Kidney (tissue), 13 donors: ENCODE measurements at regions not wholly inside any gene's neighbourhood (a gene's known extent, or its start where the extent isn't known, plus 50 kb on each side); places are given as distances from the start of the nearest gene placed in this dataset.
A peak's percentile ranks its signal among the peaks of the same experiment; 100 is the strongest.

Experiments used
- DNase-seq, 5 donors: peaks; one replicate each; pipeline ENCODE4 v3.0.0-alpha.2; 2013 to 2020
- FAIRE-seq: peaks from 2 replicates; lab custom pipeline; 2012; peaks lifted over from hg19 to GRCh38; lab: Jason Lieb, UNC
- H3K27ac ChIP-seq, 2 donors: one replicate each; pipeline ENCODE4 v1.7.0; 2013; ENCODE audit warnings: low read depth in 2 of 2, low read length in 2 of 2, inconsistent platforms in 1 of 2
- H3K27me3 ChIP-seq: one replicate; pipeline ENCODE4 v1.7.1; 2013; ENCODE audit warnings: low read length, inconsistent platforms; ENCODE audit not compliant: control insufficient read depth, insufficient read depth
- H3K36me3 ChIP-seq, 3 donors: one replicate each; pipeline versions ENCODE4 v1.7.0 to v1.7.1; 2013; ENCODE audit warnings: low read length in 3 of 3, control low read depth in 1 of 3, inconsistent platforms in 1 of 3; ENCODE audit not compliant: insufficient read depth in 3 of 3, control insufficient read depth in 2 of 3
- H3K4me1 ChIP-seq, 3 donors: one replicate each; pipeline versions ENCODE4 v1.7.0 to v1.7.1; 2013; ENCODE audit warnings: low read length in 3 of 3, inconsistent platforms in 1 of 3, low read depth in 1 of 3; ENCODE audit not compliant: control insufficient read depth in 2 of 3, insufficient read depth in 2 of 3
- H3K4me3 ChIP-seq, 3 donors: one replicate each; pipeline versions ENCODE4 v1.7.0 to v1.8.1; 2013; ENCODE audit warnings: low read length in 3 of 3, control low read depth in 1 of 3, inconsistent platforms in 1 of 3
- H3K9ac ChIP-seq, 3 donors: one replicate each; pipeline versions ENCODE4 v1.7.0 to v1.7.1; 2013; ENCODE audit warnings: low read length in 3 of 3, control low read depth in 1 of 3, inconsistent platforms in 1 of 3
- H3K9me3 ChIP-seq, 3 donors: one replicate each; pipeline versions ENCODE4 v1.7.0 to v1.7.1; 2013; ENCODE audit warnings: low read length in 3 of 3, control low read depth in 1 of 3, inconsistent platforms in 1 of 3; ENCODE audit not compliant: control insufficient read depth in 2 of 3, insufficient read depth in 1 of 3
- CTCF ChIP-seq: IDR thresholded peaks from 3 replicates; pipeline ENCODE4 v1.5.1; 2012; ENCODE audit warnings: mild to moderate bottlenecking, moderate library complexity, borderline replicate concordance; ENCODE audit not compliant: insufficient read depth; ENCODE audit errors: extremely low read depth
- intact Hi-C: fragments of 100-400 bp; cut with DNase I; formaldehyde crosslinking; loops from one replicate; pipeline ENCODE4 v1.11.1; 2022
- donor health status: control.
- donor health status: control.
- donor health status: control.
- donor health status: control.
- donor health status: control.
- donor health status: DM: yes; HTN: yes; CAD: no.
- donor health status: Normal renal cell carcinoma (clear cell type).

GRCh38 chr5:164098979-164099378, 593.6 kb downstream of the MAT2B start:
- H3K9me3 ChIP-seq, result no peaks in the 10 kb centered on the region
- intact Hi-C loops, result no loop called here
- DNase-seq (no peak), FAIRE-seq (no peak)
- TF ChIP-seq CTCF, result no peak
- no peaks in the 10 kb centered on the region for H3K36me3 ChIP-seq
- no peak overlapping the region for H3K27ac ChIP-seq
- no peak overlapping the region for H3K4me3 ChIP-seq
- H3K9ac ChIP-seq, result no peak overlapping the region
- H3K27me3 ChIP-seq, result no peaks in the 10 kb centered on the region
- no peaks in the 10 kb centered on the region for H3K4me1 ChIP-seq

GRCh38 chr5:164115420-164115819, 610.0 kb downstream of the MAT2B start:
- no peak for DNase-seq

GRCh38 chr5:164119806-164120447, 614.5 kb downstream of the MAT2B start:
- Histone ChIP-seq H3K9ac (no peak overlapping the region), H3K4me1 (no peaks in the 10 kb centered on the region), H3K27me3 (no peaks in the 10 kb centered on the region), H3K36me3 (no peaks in the 10 kb centered on the region), H3K4me3 (no peak overlapping the region), H3K27ac (no peak overlapping the region), H3K9me3 (no peaks in the 10 kb centered on the region)
- intact Hi-C loops, result no loop called here
- TF ChIP-seq CTCF, result no peak
- FAIRE-seq (no peak), DNase-seq (peak in 4 of 5 donors; percentile 37 to 50 (median 40))

More at GRCh38 chr5:164115420-164115819, 610.0 kb downstream of the MAT2B start:
- no peaks in the 10 kb centered on the region for H3K36me3 ChIP-seq
- no peaks in the 10 kb centered on the region for H3K9me3 ChIP-seq
- intact Hi-C loops, result no loop called here
- no peak overlapping the region for H3K9ac ChIP-seq
- no peak for FAIRE-seq
- TF ChIP-seq CTCF, result no peak
- no peaks in the 10 kb centered on the region for H3K4me1 ChIP-seq
- H3K4me3 ChIP-seq, result no peak overlapping the region
- H3K27ac ChIP-seq, result no peak overlapping the region
- no peaks in the 10 kb centered on the region for H3K27me3 ChIP-seq

GRCh38 chr5:164127527-164127926, 622.1 kb downstream of the MAT2B start:
- no peak for FAIRE-seq
- no peaks in the 10 kb centered on the region for H3K36me3 ChIP-seq
- intact Hi-C loops, result no loop called here

More at GRCh38 chr5:164127527-164127926, 622.1 kb downstream of the MAT2B start:
- no peaks in the 10 kb centered on the region for H3K4me1 ChIP-seq
- no peak for TF ChIP-seq CTCF
- H3K27ac ChIP-seq, result no peak overlapping the region
- H3K27me3 ChIP-seq, result no peaks in the 10 kb centered on the region
- peaks cover 0 to 3% (median 2%) of the 10 kb centered on the region in 3 donors for H3K9me3 ChIP-seq
- no peak overlapping the region for H3K9ac ChIP-seq
- no peak overlapping the region for H3K4me3 ChIP-seq
- DNase-seq, result no peak
